ENCODE measurements at regions not wholly inside any gene's neighbourhood (a gene's known extent, or its start where the extent isn't known, plus 50 kb on each side); places are given as distances from the start of the nearest gene placed in this dataset.

GRCh38 chr2:5412001-5412400 lies 280.2 kb upstream of the SOX11 start:
- TF ChIP-seq YY1 (IDR thresholded peaks at IDR 0.05; ENCODE audit: insufficient read depth, insufficient read length) = no peak
- TF ChIP-seq ZNF274 (IDR thresholded peaks at IDR 0.05; ENCODE audit: low read depth, low read length) = no peak
- TF ChIP-seq SUZ12 (IDR thresholded peaks at IDR 0.05; ENCODE audit: extremely low read depth, insufficient read depth, insufficient read length) = no peak
